Lower leg skin (tissue), 4 donors: ENCODE measurements at regions not wholly inside any gene's neighbourhood (a gene's known extent, or its start where the extent isn't known, plus 50 kb on each side); places are given as distances from the start of the nearest gene placed in this dataset.

Experiments
- DNase-seq, 2 donors: peaks; one replicate each; pipeline ENCODE4 v3.0.0-alpha.2; 2019; ENCODE audit warnings: low spot score in 2 of 2
- H3K4me3 ChIP-seq: fragments of 200-600 bp; sonication (generic); 2 replicates; pipeline ENCODE4 v1.5.1; 2017; ENCODE audit warnings: mild to moderate bottlenecking, low read depth; ENCODE audit not compliant: poor library complexity, severe bottlenecking
- CTCF ChIP-seq, 3 donors: fragments of 450-650 bp; IDR thresholded peaks; one replicate each; pipeline ENCODE4 v1.5.1; 2016; ENCODE audit warnings: antibody characterized with exemption in 3 of 3, mild to moderate bottlenecking in 3 of 3, moderate library complexity in 2 of 3
- POLR2A ChIP-seq, 2 donors: fragments of 450-650 bp; IDR thresholded peaks; one replicate each; pipeline ENCODE4 v1.6.1; 2016 to 2017; ENCODE audit warnings: antibody characterized with exemption in 2 of 2, mild to moderate bottlenecking in 1 of 2, moderate library complexity in 1 of 2
- WGBS, 2 donors: methylation state at CpG; one replicate each; pipeline ENCODE4 v1.1.5; 2018; 5-methylcytosine and 5-hydroxymethylcytosine counted together
- intact Hi-C: fragments of 100-400 bp; cut with DNase I; formaldehyde crosslinking; loops from one replicate; pipeline ENCODE4 v1.15.0; 2023; ENCODE audit warnings: low total_unique reads

GRCh38 chr16:55236655-55237054 lies 87.3 kb upstream of the IRX6 start:
- intact Hi-C loops, result no loop called here
- H3K4me3 ChIP-seq, result no peak overlapping the region

GRCh38 chr16:55239723-55240122 lies 84.3 kb upstream of the IRX6 start:
- intact Hi-C loops, result no loop called here
- DNase-seq, result no peak
- no peak overlapping the region for H3K4me3 ChIP-seq
- TF ChIP-seq CTCF (IDR thresholded peaks at IDR 0.05) (no peak), POLR2A (IDR thresholded peaks at IDR 0.05) (no peak)

More at GRCh38 chr16:55236655-55237054, 87.3 kb upstream of the IRX6 start:
- WGBS, 2 donors, result 79 to 81% methylated on average over 5 of the region's 5 CpGs
- DNase-seq, result no peak
- no peak for TF ChIP-seq CTCF (IDR thresholded peaks at IDR 0.05)
- no peak for TF ChIP-seq POLR2A (IDR thresholded peaks at IDR 0.05)

- DNase-seq, result no peak
- no peak overlapping the region for H3K4me3 ChIP-seq
- WGBS, 2 donors, result 83 to 86% methylated on average over 7 of the region's 7 CpGs
- intact Hi-C loops, result no loop called here
- TF ChIP-seq CTCF (IDR thresholded peaks at IDR 0.05) (no peak), POLR2A (IDR thresholded peaks at IDR 0.05) (no peak)
Measured at GRCh38 chr16:55240888-55241287, 83.1 kb upstream of the IRX6 start.

- intact Hi-C loops, result no loop called here
- no peak for DNase-seq
- no peak overlapping the region for H3K4me3 ChIP-seq
- 64 to 70% methylated on average over 3 of the region's 3 CpGs for WGBS, 2 donors
- TF ChIP-seq POLR2A (IDR thresholded peaks at IDR 0.05), result no peak
- TF ChIP-seq CTCF (IDR thresholded peaks at IDR 0.05), result no peak
Measured at GRCh38 chr16:55242667-55243066, 81.3 kb upstream of the IRX6 start.

GRCh38 chr16:55248058-55248457 lies 75.9 kb upstream of the IRX6 start:
- no peak overlapping the region for H3K4me3 ChIP-seq
- intact Hi-C loops, result no loop called here
- 67 to 82% methylated on average over 1 of the region's 1 CpG for WGBS, 2 donors
- TF ChIP-seq POLR2A (IDR thresholded peaks at IDR 0.05), result no peak
- no peak for TF ChIP-seq CTCF (IDR thresholded peaks at IDR 0.05)
- no peak for DNase-seq

GRCh38 chr16:55248494-55248893 lies 75.5 kb upstream of the IRX6 start:
- H3K4me3 ChIP-seq, result no peak overlapping the region
- no peak for TF ChIP-seq POLR2A (IDR thresholded peaks at IDR 0.05)
- no peak for TF ChIP-seq CTCF (IDR thresholded peaks at IDR 0.05)
- 63 to 76% methylated on average over 8 of the region's 8 CpGs for WGBS, 2 donors
- DNase-seq, result no peak
- intact Hi-C loops, result no loop called here
